ENCODE measurements at regions not wholly inside any gene's neighbourhood (a gene's known extent, or its start where the extent isn't known, plus 50 kb on each side); places are given as distances from the start of the nearest gene placed in this dataset.

GRCh38 chr13:73394066-73394465 is 335.3 kb downstream of the KLF5 start:
- Histone ChIP-seq H4K20me1 (ENCODE audit: insufficient read depth) (no peaks in the 10 kb centered on the region), H3K27ac (ENCODE audit: low read length) (no peak overlapping the region), H3K9me2 (ENCODE audit: insufficient read depth, low read length) (no peaks in the 10 kb centered on the region), H3K9me3 (ENCODE audit: low read length) (no peaks in the 10 kb centered on the region), H3K9ac (ENCODE audit: low read length) (no peak overlapping the region), H3K79me2 (replicated peaks; ENCODE audit: insufficient read depth, low read length) (no peaks in the 10 kb centered on the region), H3K27me3 (ENCODE audit: insufficient read depth, low read depth, low read length) (no peaks in the 10 kb centered on the region), H3K4me2 (ENCODE audit: low read length) (no peak overlapping the region), H3K4me3 (ENCODE audit: low read length) (no peak overlapping the region), H3F3A (ENCODE audit: insufficient read depth, low read length, poor library complexity, severe bottlenecking) (no peaks in the 10 kb centered on the region), H3K36me3 (ENCODE audit: insufficient read depth, low read length) (no peaks in the 10 kb centered on the region), H2AFZ (ENCODE audit: low read depth, low read length) (no peak overlapping the region)
- TF ChIP-seq SMC3 (conservative IDR thresholded peaks at IDR 0.05; ENCODE audit: poor library complexity) (no peak), MXI1 (conservative IDR thresholded peaks at IDR 0.05; ENCODE audit: poor library complexity, severe bottlenecking) (no peak), EZH2 (IDR thresholded peaks at IDR 0.05; ENCODE audit: borderline replicate concordance, insufficient read depth, low read length, poor library complexity, severe bottlenecking) (no peak), TAF1 (IDR thresholded peaks at IDR 0.05; ENCODE audit: low read depth) (no peak), POLR2AphosphoS5 (IDR thresholded peaks at IDR 0.05) (no peak), EP300 (conservative IDR thresholded peaks at IDR 0.05; ENCODE audit: poor library complexity, severe bottlenecking) (no peak), RAD21 (conservative IDR thresholded peaks at IDR 0.05) (no peak)
- TF ChIP-seq, protein P1, sequence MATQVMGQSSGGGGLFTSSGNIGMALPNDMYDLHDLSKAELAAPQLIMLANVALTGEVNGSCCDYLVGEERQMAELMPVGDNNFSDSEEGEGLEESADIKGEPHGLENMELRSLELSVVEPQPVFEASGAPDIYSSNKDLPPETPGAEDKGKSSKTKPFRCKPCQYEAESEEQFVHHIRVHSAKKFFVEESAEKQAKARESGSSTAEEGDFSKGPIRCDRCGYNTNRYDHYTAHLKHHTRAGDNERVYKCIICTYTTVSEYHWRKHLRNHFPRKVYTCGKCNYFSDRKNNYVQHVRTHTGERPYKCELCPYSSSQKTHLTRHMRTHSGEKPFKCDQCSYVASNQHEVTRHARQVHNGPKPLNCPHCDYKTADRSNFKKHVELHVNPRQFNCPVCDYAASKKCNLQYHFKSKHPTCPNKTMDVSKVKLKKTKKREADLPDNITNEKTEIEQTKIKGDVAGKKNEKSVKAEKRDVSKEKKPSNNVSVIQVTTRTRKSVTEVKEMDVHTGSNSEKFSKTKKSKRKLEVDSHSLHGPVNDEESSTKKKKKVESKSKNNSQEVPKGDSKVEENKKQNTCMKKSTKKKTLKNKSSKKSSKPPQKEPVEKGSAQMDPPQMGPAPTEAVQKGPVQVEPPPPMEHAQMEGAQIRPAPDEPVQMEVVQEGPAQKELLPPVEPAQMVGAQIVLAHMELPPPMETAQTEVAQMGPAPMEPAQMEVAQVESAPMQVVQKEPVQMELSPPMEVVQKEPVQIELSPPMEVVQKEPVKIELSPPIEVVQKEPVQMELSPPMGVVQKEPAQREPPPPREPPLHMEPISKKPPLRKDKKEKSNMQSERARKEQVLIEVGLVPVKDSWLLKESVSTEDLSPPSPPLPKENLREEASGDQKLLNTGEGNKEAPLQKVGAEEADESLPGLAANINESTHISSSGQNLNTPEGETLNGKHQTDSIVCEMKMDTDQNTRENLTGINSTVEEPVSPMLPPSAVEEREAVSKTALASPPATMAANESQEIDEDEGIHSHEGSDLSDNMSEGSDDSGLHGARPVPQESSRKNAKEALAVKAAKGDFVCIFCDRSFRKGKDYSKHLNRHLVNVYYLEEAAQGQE (IDR thresholded peaks at IDR 0.05; ENCODE audit: borderline replicate concordance) = no peak
- TF ChIP-seq, protein P2, sequence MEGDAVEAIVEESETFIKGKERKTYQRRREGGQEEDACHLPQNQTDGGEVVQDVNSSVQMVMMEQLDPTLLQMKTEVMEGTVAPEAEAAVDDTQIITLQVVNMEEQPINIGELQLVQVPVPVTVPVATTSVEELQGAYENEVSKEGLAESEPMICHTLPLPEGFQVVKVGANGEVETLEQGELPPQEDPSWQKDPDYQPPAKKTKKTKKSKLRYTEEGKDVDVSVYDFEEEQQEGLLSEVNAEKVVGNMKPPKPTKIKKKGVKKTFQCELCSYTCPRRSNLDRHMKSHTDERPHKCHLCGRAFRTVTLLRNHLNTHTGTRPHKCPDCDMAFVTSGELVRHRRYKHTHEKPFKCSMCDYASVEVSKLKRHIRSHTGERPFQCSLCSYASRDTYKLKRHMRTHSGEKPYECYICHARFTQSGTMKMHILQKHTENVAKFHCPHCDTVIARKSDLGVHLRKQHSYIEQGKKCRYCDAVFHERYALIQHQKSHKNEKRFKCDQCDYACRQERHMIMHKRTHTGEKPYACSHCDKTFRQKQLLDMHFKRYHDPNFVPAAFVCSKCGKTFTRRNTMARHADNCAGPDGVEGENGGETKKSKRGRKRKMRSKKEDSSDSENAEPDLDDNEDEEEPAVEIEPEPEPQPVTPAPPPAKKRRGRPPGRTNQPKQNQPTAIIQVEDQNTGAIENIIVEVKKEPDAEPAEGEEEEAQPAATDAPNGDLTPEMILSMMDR (IDR thresholded peaks at IDR 0.05; ENCODE audit: poor library complexity, severe bottlenecking) = no peak

- TF ChIP-seq RAD21 (conservative IDR thresholded peaks at IDR 0.05) (no peak), POLR2AphosphoS5 (IDR thresholded peaks at IDR 0.05) (no peak), EZH2 (IDR thresholded peaks at IDR 0.05; ENCODE audit: borderline replicate concordance, insufficient read depth, low read length, poor library complexity, severe bottlenecking) (no peak)
- no peaks in the 10 kb centered on the region for H3K36me3 ChIP-seq (ENCODE audit: insufficient read depth, low read length)
- H2AFZ ChIP-seq (ENCODE audit: low read depth, low read length) = no peak overlapping the region
Observed at GRCh38 chr13:73390100-73390499, 331.3 kb downstream of the KLF5 start.

DNA sequence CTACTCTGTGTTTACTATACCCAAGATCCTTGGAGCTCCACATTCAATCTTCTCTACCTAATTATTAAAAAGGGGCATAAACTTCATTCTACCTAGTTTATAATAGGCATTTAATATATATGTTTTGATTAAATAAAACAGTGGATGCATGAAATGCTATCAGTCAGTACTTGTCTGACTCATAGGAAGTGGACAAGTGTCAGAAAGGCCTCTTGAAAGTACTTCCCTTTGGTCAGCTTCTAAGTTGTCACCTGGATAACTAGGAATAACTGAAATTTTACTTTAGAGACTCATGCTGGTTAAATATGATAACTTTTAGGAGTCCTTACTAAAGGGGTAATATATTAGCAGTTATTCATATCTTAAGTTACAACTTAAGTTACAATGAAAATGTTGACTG is 329.8 kb downstream of the KLF5 start:
- no peaks in the 10 kb centered on the region for H3K9me2 ChIP-seq (ENCODE audit: insufficient read depth, low read length)

More at GRCh38 chr13:73390100-73390499, 331.3 kb downstream of the KLF5 start:
- Histone ChIP-seq H3K4me3 (ENCODE audit: low read length) (no peak overlapping the region), H3K9ac (ENCODE audit: low read length) (no peak overlapping the region), H3F3A (ENCODE audit: insufficient read depth, low read length, poor library complexity, severe bottlenecking) (no peaks in the 10 kb centered on the region), H3K27me3 (ENCODE audit: insufficient read depth, low read depth, low read length) (no peaks in the 10 kb centered on the region), H3K79me2 (replicated peaks; ENCODE audit: insufficient read depth, low read length) (no peaks in the 10 kb centered on the region), H3K9me2 (ENCODE audit: insufficient read depth, low read length) (no peaks in the 10 kb centered on the region), H4K20me1 (ENCODE audit: insufficient read depth) (no peaks in the 10 kb centered on the region), H3K9me3 (ENCODE audit: low read length) (no peaks in the 10 kb centered on the region), H3K4me2 (ENCODE audit: low read length) (no peak overlapping the region), H3K27ac (ENCODE audit: low read length) (no peak overlapping the region)

More for the DNA sequence above, 329.8 kb downstream of the KLF5 start:
- Histone ChIP-seq H3K27ac (ENCODE audit: low read length) (no peak overlapping the region), H3K4me3 (ENCODE audit: low read length) (no peak overlapping the region), H3K36me3 (ENCODE audit: insufficient read depth, low read length) (no peaks in the 10 kb centered on the region), H3K9ac (ENCODE audit: low read length) (no peak overlapping the region), H2AFZ (ENCODE audit: low read depth, low read length) (no peak overlapping the region), H3K9me3 (ENCODE audit: low read length) (no peaks in the 10 kb centered on the region), H3F3A (ENCODE audit: insufficient read depth, low read length, poor library complexity, severe bottlenecking) (no peaks in the 10 kb centered on the region), H3K4me2 (ENCODE audit: low read length) (no peak overlapping the region), H4K20me1 (ENCODE audit: insufficient read depth) (no peaks in the 10 kb centered on the region), H3K27me3 (ENCODE audit: insufficient read depth, low read depth, low read length) (no peaks in the 10 kb centered on the region), H3K79me2 (replicated peaks; ENCODE audit: insufficient read depth, low read length) (no peaks in the 10 kb centered on the region)
- TF ChIP-seq, protein P2 (IDR thresholded peaks at IDR 0.05; ENCODE audit: poor library complexity, severe bottlenecking) = no peak
- TF ChIP-seq SMC3 (conservative IDR thresholded peaks at IDR 0.05; ENCODE audit: poor library complexity) = no peak
- no peak for TF ChIP-seq RAD21 (conservative IDR thresholded peaks at IDR 0.05)
- no peak for TF ChIP-seq POLR2AphosphoS5 (IDR thresholded peaks at IDR 0.05)
- TF ChIP-seq EZH2 (IDR thresholded peaks at IDR 0.05; ENCODE audit: borderline replicate concordance, insufficient read depth, low read length, poor library complexity, severe bottlenecking) = no peak
- TF ChIP-seq, protein P1 (IDR thresholded peaks at IDR 0.05; ENCODE audit: borderline replicate concordance) = no peak
- no peak for TF ChIP-seq EP300 (conservative IDR thresholded peaks at IDR 0.05; ENCODE audit: poor library complexity, severe bottlenecking)
- TF ChIP-seq MXI1 (conservative IDR thresholded peaks at IDR 0.05; ENCODE audit: poor library complexity, severe bottlenecking) = no peak

Measured in neural cell (in vitro differentiated cells).